HG02571 (cell line): ENCODE measurements at regions not wholly inside any gene's neighbourhood (a gene's known extent, or its start where the extent isn't known, plus 50 kb on each side); places are given as distances from the start of the nearest gene placed in this dataset.
"Not testable (repeated sequence)": the region's sequence is repeated elsewhere in the genome, so short reads cannot be mapped to it uniquely, and the experiment has no call there.

Source experiments
- ATAC-seq: cut with Tn5 transposase; IDR thresholded peaks from one replicate; pipeline ENCODE4 v1.9.1; 2021; ENCODE audit warnings: mild to moderate bottlenecking, moderate library complexity; ENCODE audit not compliant: unreplicated experiment

DNA sequence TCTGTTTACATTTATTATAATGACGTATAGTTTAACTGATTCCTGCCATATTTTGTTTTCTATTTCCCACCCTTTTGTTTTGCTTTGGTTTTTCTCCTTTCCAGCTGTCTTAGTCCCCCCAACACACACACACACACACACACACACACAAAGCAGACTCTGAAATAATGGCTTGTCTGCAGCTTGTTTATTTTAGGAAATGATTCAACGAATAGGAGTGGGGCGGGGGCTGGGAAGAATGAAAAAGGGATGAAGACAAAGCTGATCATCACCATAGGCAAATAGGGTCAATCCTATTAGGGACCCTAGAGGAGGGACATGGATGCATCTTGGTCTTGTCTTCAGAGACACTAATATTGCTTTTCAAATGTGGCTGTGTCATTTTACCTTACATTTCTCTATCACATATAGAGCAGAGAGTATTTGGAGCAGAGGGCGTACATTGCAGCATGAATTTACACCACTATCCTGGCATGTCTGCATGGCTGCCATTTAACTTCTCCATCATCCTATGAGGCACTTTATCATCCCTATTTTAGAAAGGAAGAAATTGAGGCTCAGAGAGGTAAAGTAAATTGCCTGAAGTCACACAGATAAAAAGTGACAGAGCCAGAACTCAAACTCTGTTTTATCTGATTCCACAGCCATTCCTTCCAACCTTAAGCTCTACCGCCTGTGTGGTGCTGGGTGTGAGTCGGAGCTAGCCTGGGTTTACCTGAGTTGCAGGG is 147.2 kb upstream of the TPM1 start:
- ATAC-seq = no peak

DNA sequence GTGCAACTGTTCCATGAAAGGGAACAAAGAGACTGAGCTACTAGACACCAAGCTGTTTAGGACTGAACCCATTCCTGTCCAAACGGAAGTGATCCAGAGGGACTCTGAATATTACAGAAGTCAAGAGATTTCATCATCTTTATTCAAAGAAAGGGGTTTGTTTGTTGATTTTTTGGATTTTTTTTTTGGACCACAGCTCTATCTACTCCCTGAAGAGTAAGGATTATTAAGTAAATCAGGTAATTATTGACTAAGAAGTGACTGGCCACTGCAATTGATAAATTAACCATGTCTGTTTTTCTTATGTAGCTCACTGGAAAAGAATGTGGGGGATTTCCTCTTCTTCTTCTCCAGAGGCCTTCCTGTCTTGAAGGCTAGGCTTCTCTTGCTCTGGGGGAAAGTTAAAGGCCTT is 146.6 kb upstream of the TPM1 start:
- ATAC-seq = no peak

- no peak for ATAC-seq
Observed at GRCh38 chr15:62896380-62896866, 146.1 kb upstream of the TPM1 start.

- ATAC-seq = no peak
Observed at GRCh38 chr15:62896969-62897486, 145.5 kb upstream of the TPM1 start.

DNA sequence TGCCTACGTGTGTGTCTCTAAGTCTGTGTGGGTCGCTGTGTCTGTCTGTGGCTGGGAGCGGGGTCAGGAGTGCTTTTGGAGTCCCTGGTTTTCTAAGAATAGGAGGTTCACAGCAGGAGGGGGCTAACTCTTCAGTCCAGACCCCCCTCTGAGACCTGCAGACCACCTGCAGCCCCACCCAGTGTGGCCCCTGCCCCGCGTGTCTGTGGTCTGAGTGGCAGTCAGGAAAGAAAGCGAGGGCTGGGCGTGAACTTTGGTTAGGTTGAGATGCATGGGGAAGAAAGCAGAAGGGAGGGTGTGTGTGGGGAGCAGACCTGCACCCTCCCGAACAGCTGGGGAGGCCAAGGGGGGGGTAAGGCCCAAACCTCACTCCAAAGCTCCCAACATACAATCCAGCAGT is 144.9 kb upstream of the TPM1 start:
- ATAC-seq = no peak

DNA sequence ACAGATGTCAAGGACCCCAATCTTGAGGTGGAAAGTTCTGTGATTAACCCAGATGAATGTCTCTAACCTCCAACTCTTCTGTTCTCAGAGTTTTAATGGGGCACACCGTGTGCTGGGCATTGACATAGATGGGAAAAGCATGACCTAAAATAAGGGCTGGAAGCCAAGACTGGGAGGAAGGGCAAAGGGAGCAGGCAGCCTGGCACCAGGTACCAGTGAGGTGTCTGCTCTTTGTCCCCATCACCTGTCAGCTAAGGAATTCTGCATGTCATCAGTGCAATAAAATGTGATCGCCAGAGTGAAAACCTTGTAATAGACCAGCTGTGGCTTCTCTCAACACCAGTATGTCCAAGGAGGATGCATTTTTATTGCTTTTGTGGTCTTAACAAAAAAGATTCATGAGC is 143.5 kb upstream of the TPM1 start:
- ATAC-seq = no peak

- ATAC-seq = no peak
Observed at GRCh38 chr15:62900071-62900802, 142.3 kb upstream of the TPM1 start.

- no peak for ATAC-seq
Observed at GRCh38 chr15:62901087-62901486, 141.5 kb upstream of the TPM1 start.

- ATAC-seq = no peak
Observed at GRCh38 chr15:62901909-62902546, 140.5 kb upstream of the TPM1 start.

GRCh38 chr15:62902821-62903220 is 139.7 kb upstream of the TPM1 start:
- no peak for ATAC-seq

DNA sequence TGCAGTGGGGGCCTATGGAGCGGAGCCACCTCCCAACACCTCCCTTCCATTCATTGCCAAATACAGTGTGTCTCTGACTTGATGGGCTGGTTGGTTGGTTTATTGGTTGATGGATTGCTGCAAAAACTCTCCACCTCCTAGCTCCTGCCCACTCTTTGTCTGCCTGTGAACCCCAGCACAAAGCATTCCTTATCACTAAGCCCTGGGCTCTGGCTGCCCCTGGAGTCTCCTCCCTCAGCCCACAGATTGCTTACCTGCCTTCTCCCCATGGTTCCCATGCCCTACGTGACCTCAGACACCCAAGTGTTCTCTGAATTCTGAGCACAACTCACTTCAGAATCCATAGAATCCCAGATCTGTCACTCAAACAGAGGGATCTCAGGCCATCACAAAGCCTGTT is 139.1 kb upstream of the TPM1 start:
- no peak for ATAC-seq

DNA sequence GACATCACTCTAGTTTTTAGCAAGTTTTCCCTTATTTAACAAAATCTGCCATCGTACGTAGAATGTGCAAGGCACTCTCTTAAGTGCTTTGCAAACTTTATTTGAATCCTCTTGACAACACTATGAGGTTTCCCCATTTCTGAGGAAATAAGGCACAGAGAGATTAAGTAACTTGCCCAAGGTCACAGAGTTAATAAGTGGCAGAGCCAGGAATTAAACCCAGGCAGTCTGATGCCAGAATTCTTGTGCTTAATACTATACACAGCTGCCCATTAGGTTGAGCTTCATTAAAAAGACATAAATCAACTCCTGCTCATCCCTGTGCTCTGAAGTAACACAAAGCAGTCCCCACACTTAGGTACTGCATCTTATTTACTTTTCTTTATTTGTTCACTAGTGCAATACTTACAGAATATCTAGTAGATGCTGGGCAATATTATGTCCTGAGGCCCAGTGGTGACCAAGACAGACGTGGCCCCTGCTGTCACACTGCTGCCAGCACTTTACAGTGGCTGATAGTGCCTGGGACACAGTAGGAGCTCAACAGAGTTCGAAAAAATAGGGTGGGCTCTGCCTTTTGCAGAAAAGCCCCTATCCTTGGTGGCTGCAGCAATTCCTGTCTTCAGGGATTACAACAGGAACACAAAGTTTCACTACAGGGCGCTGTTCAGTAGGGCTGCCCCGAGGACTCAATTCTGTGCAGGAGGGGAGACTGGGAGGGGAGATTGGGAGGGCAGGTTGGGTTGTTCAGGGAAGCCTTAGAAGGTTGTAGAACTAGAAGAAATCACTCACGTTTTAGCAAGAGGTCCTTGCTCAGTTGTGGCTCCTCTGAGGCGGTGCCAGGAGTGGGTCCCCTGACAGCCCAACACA is 138.3 kb upstream of the TPM1 start:
- ATAC-seq = no peak

- ATAC-seq = no peak
Observed at GRCh38 chr15:62906627-62907026, 135.9 kb upstream of the TPM1 start.

- no peak for ATAC-seq
Observed at GRCh38 chr15:62907275-62907674, 135.3 kb upstream of the TPM1 start.

- ATAC-seq = not testable (repeated sequence)
Observed at GRCh38 chr15:62908341-62908740, 134.2 kb upstream of the TPM1 start.

DNA sequence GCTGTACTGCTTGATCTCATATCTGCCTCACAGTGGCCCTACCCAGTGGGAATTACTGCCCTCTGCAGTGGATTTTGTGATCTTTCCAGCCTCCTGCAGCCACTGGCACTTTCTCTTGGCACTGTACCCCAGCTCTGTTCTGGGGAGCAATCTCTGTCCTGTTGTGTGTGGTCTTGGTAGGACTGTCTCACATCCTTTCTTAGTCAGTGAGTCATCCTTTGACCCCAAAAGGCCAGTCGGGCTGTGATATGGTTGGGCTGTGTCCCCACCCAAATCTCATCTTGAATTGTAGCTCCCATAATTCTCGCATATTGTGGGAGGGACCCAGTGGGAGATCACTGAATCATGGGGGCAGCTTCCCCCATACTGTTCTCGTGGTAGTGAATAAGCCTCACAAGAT is 133.3 kb upstream of the TPM1 start:
- ATAC-seq = no peak

GRCh38 chr15:62912282-62912681 is 130.3 kb upstream of the TPM1 start:
- no peak for ATAC-seq

DNA sequence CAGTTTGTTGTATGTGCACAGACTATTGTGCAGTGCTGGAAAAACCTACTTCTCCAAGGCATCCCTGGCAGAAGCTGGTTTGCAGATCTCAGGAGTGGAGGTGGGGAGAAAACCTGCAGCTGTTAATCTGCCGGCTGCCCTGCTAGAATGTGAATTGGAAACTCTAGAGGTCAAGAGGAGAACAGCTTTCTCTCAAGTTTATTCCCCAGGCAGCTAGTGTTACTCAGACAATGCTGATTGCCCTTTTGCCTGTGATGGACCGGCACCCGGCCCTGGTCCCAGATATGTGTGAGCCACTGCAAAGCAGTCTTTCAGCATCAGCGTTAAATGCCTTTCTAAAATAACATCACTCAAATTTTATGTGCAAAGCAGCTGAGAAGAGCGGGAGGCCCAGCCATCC is 129.7 kb upstream of the TPM1 start:
- no peak for ATAC-seq

DNA sequence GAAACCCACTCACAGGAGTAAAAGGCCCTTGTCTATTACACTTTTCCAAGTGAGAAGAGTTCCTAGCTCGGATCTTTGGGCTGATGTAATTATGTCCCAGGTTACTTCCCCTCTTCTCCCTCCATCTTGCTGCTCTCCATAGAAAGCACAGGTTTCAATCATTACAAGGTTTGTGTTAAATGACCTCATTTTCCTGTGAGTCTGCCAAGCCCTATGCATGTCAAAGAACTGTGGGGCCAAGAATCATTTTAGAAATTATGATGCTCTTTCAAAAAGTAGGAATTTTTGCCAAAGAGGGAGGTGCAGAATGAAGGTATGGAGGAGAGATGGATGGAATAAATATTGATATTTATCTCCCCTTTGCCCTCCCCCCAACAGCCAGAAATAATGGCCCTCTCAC is 129.3 kb upstream of the TPM1 start:
- ATAC-seq = no peak

DNA sequence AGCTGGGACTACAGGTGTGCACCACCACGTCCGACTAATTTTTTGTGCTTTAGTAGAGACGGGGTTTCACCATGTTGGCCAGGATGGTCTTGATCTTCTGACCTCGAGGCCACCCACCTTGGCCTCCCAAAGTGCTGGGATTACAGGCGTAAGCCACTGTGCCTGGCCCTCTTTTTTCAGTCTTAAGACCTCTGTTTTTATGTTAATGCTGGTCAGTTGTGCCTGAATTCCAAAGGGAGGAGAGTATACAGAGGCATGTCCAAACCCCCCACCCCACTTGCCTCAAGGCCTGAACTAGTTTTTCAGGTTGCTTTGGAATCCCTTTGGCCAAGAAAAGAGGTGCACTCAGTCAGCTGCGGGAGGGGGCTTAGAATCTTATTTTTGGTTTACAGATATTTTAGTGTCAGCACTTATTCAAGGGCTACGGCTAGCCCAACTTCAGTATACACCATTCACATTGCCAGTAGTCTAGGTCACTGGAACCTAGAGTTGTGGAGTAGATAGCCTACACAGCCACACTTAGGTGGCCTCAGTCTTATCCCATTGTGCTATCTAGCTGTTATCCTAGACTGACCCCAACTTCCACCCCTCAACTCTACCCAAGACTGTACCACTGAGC is 128.0 kb upstream of the TPM1 start:
- ATAC-seq = no peak
